Erythroblast (primary cell): ENCODE measurements at regions not wholly inside any gene's neighbourhood (a gene's known extent, or its start where the extent isn't known, plus 50 kb on each side); places are given as distances from the start of the nearest gene placed in this dataset.

Source experiments
- DNase-seq, 2 experiments: peaks; one replicate each; lab custom pipeline; 2025; lab: John Stamatoyannopoulos, UW
- GATA1 ChIP-seq: IDR thresholded peaks from 2 replicates; pipeline ENCODE4 v1.6.1; 2011; ENCODE audit warnings: low read depth, mild to moderate bottlenecking, control low read depth, low read length, moderate library complexity
- POLR2A ChIP-seq: IDR thresholded peaks from 2 replicates; pipeline ENCODE4 v1.6.1; 2011; ENCODE audit warnings: mild to moderate bottlenecking, low read length

GRCh38 chr2:196293751-196294515 is 122.6 kb upstream of the STK17B start:
- no peak for TF ChIP-seq GATA1
- no peak for TF ChIP-seq POLR2A
- DNase-seq, result peak in 1 of 2 experiments; percentile 49

GRCh38 chr2:196294516-196294909 is 123.1 kb upstream of the STK17B start:
- TF ChIP-seq GATA1, result no peak
- TF ChIP-seq POLR2A, result no peak
- no peak for DNase-seq

GRCh38 chr2:196295005-196295404 is 123.6 kb upstream of the STK17B start:
- DNase-seq, result no peak
- TF ChIP-seq GATA1 (no peak), POLR2A (no peak)

- DNase-seq, result peak in 1 of 2 experiments; percentile 30
Observed at GRCh38 chr2:196298106-196298723, 126.8 kb upstream of the STK17B start.

GRCh38 chr2:196307775-196308305 is 136.5 kb upstream of the STK17B start:
- no peak for TF ChIP-seq POLR2A
- no peak for TF ChIP-seq GATA1
- no peak for DNase-seq

- no peak for TF ChIP-seq GATA1
- no peak for TF ChIP-seq POLR2A
- no peak for DNase-seq
Observed at GRCh38 chr2:196309691-196310090, 138.3 kb upstream of the STK17B start.

- no peak for DNase-seq
- TF ChIP-seq GATA1 (no peak), POLR2A (no peak)
Observed at GRCh38 chr2:196314157-196314556, 142.8 kb upstream of the STK17B start.

GRCh38 chr2:196314780-196315179 is 143.4 kb upstream of the STK17B start:
- no peak for DNase-seq
- TF ChIP-seq GATA1, result no peak
- TF ChIP-seq POLR2A, result no peak

GRCh38 chr2:196315388-196316049 is 144.1 kb upstream of the STK17B start:
- no peak for TF ChIP-seq POLR2A
- TF ChIP-seq GATA1, result no peak
- no peak for DNase-seq

- TF ChIP-seq GATA1, result no peak
- no peak for TF ChIP-seq POLR2A
- DNase-seq, result no peak
Observed at GRCh38 chr2:196316050-196316430, 144.7 kb upstream of the STK17B start.

GRCh38 chr2:196318517-196319377 is 147.4 kb upstream of the STK17B start:
- TF ChIP-seq POLR2A (no peak), GATA1 (no peak)
- DNase-seq, result no peak

GRCh38 chr2:196322973-196323810 is 151.8 kb upstream of the STK17B start:
- TF ChIP-seq GATA1 (no peak), POLR2A (no peak)
- DNase-seq, result no peak

- TF ChIP-seq GATA1 (no peak), POLR2A (no peak)
- DNase-seq, result no peak
Observed at GRCh38 chr2:196324211-196324610, 152.8 kb upstream of the STK17B start.
